Stimulated activated effector memory CD8-positive, alpha-beta T cell treated with anti-CD3 and anti-CD28 coated beads, Interleukin-12 subunit alpha, Interleukin-12 subunit beta, amount 100 ng/mL, for 72 hours (primary cell): ENCODE measurements at regions not wholly inside any gene's neighbourhood (a gene's known extent, or its start where the extent isn't known, plus 50 kb on each side); places are given as distances from the start of the nearest gene placed in this dataset.

Experiments used
- ATAC-seq: fragments of 150-1000 bp; cut with Tn5 transposase; 2 replicates; pipeline ENCODE4 v1.10.0; 2021
- DNase-seq, 2 donors: peaks; one replicate each; pipeline ENCODE4 v3.0.0; 2021 to 2022; ENCODE audit warnings: low spot score in 2 of 2
- H3K27ac Mint-ChIP-seq: one replicate; pipeline ENCODE4 v1.8.0; 2022; ENCODE audit warnings: mild to moderate bottlenecking, mixed read lengths
- H3K36me3 Mint-ChIP-seq: one replicate; pipeline ENCODE4 v1.8.0; 2022; ENCODE audit warnings: mild to moderate bottlenecking, mixed read lengths
- H3K4me1 Mint-ChIP-seq: one replicate; pipeline ENCODE4 v1.8.0; 2022; ENCODE audit warnings: mixed read lengths
- H3K4me3 Mint-ChIP-seq: one replicate; pipeline ENCODE4 v1.8.0; 2022; ENCODE audit warnings: mild to moderate bottlenecking, mixed read lengths
- H3K9me3 Mint-ChIP-seq: one replicate; pipeline ENCODE4 v1.8.0; 2022; ENCODE audit warnings: mixed read lengths

- Mint-ChIP-seq H3K4me1 (no peaks in the 10 kb centered on the region), H3K4me3 (no peak overlapping the region), H3K27ac (no peak overlapping the region), H3K36me3 (no peaks in the 10 kb centered on the region), H3K9me3 (no peaks in the 10 kb centered on the region)
- ATAC-seq: no peak
- no peak for DNase-seq
Observed at GRCh38 chr4:138945401-138945800, 70.2 kb upstream of the NOCT start.

DNA sequence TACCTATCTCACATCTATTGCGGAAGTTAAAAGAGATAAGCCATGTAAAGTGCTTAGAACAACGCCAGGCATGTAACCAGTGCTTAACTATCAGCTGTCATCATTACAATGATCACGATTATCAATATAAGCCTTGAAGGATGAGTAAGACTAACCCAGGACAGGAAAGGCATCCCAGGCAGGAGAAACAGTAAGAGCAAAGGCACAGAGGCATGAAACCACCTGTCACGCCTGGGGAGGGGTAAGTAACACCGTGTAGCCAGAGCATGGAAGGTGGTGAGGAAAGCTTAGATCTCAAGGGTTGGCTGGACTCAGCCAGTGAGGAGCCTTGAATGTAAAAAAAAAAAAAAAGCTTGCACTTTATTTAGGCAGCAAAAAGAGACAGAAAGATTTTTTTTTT is 71.7 kb upstream of the NOCT start:
- no peaks in the 10 kb centered on the region for H3K4me1 Mint-ChIP-seq
- no peak overlapping the region for H3K4me3 Mint-ChIP-seq
- no peaks in the 10 kb centered on the region for H3K9me3 Mint-ChIP-seq
- ATAC-seq (no peak), DNase-seq (no peak)
- H3K27ac Mint-ChIP-seq: no peak overlapping the region
- no peaks in the 10 kb centered on the region for H3K36me3 Mint-ChIP-seq

DNA sequence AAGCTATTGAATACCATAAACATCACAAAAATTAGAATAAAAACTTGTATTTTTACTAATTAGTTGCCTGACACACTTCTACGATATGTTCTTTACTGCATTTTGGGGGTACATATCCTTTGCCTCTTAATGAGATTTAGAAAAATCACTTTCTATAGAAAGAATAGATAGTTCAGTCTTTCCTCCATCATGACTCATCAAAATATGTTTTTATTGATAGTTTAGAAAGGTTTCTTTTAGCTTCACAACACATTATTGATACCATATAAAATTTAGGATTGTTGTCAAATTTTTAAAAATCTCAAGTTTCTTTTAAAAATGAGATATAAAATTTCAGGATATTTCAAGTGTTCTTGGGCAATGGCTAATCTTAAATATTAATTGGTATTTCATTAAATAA is 74.5 kb upstream of the NOCT start:
- H3K27ac Mint-ChIP-seq: no peak overlapping the region
- H3K36me3 Mint-ChIP-seq: no peaks in the 10 kb centered on the region
- no peaks in the 10 kb centered on the region for H3K9me3 Mint-ChIP-seq
- no peak for ATAC-seq
- no peaks in the 10 kb centered on the region for H3K4me1 Mint-ChIP-seq
- no peak for DNase-seq
- no peak overlapping the region for H3K4me3 Mint-ChIP-seq

GRCh38 chr4:138939960-138940359 is 75.6 kb upstream of the NOCT start:
- no peaks in the 10 kb centered on the region for H3K4me1 Mint-ChIP-seq
- H3K4me3 Mint-ChIP-seq: no peak overlapping the region
- H3K27ac Mint-ChIP-seq: no peak overlapping the region
- ATAC-seq: no peak
- no peaks in the 10 kb centered on the region for H3K9me3 Mint-ChIP-seq
- no peak for DNase-seq
- no peaks in the 10 kb centered on the region for H3K36me3 Mint-ChIP-seq

DNA sequence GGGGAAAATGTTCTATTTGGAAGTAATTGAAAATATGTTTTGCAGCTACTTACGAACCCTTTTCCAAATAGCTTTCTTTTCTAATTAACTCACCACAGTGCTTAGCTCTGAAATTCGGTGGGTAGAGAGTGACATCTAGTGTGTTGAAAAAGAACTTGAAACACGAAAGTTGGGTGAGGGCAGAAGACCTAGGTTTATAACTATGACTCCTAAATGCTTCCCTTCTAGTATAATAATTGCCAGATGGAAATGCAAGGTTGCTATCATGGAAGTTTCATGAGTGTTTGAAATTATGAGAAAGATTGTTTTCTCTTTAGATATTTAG is 77.3 kb upstream of the NOCT start:
- DNase-seq: no peak
- Mint-ChIP-seq H3K4me3 (no peak overlapping the region), H3K9me3 (no peaks in the 10 kb centered on the region)

DNA sequence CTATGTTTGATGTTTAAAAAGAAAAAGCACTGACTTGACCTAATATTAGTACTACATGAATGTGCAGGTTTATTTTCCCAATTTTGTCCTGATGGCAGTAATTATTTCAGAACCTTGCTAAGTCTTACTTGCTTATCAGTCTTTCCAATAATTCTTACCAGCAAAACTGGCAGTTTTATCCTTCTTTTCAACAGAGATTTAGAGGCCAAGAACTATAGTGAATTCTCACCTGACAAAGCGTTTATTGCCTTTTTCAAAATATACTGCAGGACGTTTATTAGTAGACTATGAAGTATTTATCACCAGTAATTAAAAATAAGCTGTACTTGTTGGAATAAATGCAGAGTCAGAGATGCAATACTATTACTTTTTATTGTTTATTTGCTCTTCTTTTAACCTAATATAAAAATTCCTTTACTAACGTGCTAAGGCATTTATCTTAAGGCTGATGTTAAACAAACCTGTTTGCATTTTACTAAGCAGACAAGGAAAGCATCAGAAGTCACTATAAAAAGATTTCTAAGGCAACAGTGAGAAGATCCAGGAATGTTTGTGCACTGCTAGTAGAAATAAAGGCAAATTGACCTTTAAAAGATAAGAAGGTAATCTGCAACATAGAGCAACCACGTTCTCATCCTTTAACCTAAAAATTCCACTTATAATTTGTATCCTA is 80.3 kb upstream of the NOCT start:
- H3K9me3 Mint-ChIP-seq: no peaks in the 10 kb centered on the region
- ATAC-seq: no peak
- no peaks in the 10 kb centered on the region for H3K4me1 Mint-ChIP-seq
- H3K36me3 Mint-ChIP-seq: no peaks in the 10 kb centered on the region
- H3K27ac Mint-ChIP-seq: no peak overlapping the region
- H3K4me3 Mint-ChIP-seq: no peak overlapping the region
- DNase-seq: no peak

More for the DNA sequence above, 77.3 kb upstream of the NOCT start:
- H3K36me3 Mint-ChIP-seq: no peaks in the 10 kb centered on the region
- ATAC-seq: no peak
- no peaks in the 10 kb centered on the region for H3K4me1 Mint-ChIP-seq
- no peak overlapping the region for H3K27ac Mint-ChIP-seq

- DNase-seq: no peak
- Mint-ChIP-seq H3K36me3 (no peaks in the 10 kb centered on the region), H3K9me3 (no peaks in the 10 kb centered on the region), H3K27ac (no peak overlapping the region), H3K4me3 (no peak overlapping the region), H3K4me1 (no peaks in the 10 kb centered on the region)
- ATAC-seq: no peak
Observed at GRCh38 chr4:138927072-138927471, 88.5 kb upstream of the NOCT start.

DNA sequence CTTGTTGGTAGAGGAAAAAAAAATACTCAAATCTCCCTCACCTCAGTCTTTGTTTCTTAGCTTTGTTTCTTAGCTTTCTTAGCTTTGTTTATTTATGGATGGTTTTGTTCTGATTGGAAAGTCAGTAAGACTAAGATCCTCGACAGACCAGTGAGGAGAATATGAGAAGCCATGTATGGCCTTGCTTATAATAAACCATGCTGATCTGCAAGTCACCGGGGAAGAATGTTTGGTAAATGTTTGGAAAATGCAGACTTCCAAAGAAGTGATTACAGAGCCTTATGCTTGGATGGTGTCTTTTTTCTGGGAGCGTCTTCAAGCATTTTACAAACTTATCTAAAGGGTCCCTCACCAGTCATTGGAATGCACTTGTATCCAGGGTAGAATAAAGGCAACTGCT is 90.1 kb upstream of the NOCT start:
- no peaks in the 10 kb centered on the region for H3K36me3 Mint-ChIP-seq
- H3K4me1 Mint-ChIP-seq: no peaks in the 10 kb centered on the region
- DNase-seq: no peak
- H3K4me3 Mint-ChIP-seq: no peak overlapping the region
- no peaks in the 10 kb centered on the region for H3K9me3 Mint-ChIP-seq
- no peak for ATAC-seq
- H3K27ac Mint-ChIP-seq: no peak overlapping the region

DNA sequence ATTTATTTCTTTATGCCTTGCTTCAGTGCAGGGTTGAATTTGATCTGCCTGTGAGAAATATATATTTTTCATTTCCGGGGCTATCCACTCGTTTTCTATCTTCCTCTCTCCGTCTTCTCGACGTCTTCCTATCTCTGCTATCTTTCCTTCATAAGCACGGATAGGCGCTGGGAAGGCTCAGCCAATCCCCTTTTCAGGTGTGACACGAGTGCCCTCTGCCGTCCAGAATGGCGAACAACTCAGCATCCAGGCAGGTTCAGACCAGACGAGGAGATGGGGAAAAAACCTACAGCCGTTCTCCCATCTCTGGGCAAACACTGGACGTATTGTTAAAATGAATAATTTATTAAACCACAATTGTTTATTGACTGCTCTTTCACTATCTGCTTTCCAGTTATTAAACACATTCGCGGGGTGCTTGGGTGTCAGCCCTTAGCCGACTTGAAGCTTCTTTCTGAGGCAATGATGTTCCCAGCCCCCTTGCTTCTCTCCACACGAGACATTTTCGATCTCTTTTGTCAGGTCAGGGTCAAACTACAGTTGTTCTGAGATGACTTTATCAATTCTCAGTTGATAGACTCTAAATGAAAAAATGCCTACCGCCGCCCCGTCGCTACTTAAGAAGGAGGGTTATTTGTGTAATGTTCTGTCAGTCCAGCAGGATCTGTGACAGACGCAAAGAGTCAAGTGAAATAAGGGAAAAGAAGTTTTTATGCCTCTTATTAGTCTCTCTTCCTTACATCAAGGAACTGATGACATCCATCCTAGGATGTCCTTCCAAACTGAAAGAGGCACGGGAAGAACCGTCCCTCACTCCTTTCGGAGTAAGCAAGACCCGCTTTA is 96.3 kb upstream of the NOCT start:
- DNase-seq: peak; percentile 40 to 62
- Mint-ChIP-seq H3K4me1 (peaks cover 6% of the 10 kb centered on the region), H3K9me3 (no peaks in the 10 kb centered on the region), H3K36me3 (no peaks in the 10 kb centered on the region), H3K4me3 (no peak overlapping the region), H3K27ac (no peak overlapping the region)
- peak; percentile 47 for ATAC-seq

GRCh38 chr4:138918169-138918869 is 97.3 kb upstream of the NOCT start:
- Mint-ChIP-seq H3K27ac (no peak overlapping the region), H3K4me3 (no peak overlapping the region), H3K4me1 (peaks cover 6% of the 10 kb centered on the region), H3K9me3 (no peaks in the 10 kb centered on the region), H3K36me3 (no peaks in the 10 kb centered on the region)
- no peak for DNase-seq
- no peak for ATAC-seq

GRCh38 chr4:138916763-138917162 is 98.8 kb upstream of the NOCT start:
- DNase-seq: no peak

GRCh38 chr4:138915756-138916155 is 99.8 kb upstream of the NOCT start:
- no peak overlapping the region for H3K4me3 Mint-ChIP-seq
- peaks cover 6% of the 10 kb centered on the region for H3K4me1 Mint-ChIP-seq
- H3K9me3 Mint-ChIP-seq: no peaks in the 10 kb centered on the region
- ATAC-seq: no peak
- no peak overlapping the region for H3K27ac Mint-ChIP-seq
- H3K36me3 Mint-ChIP-seq: no peaks in the 10 kb centered on the region
- DNase-seq: no peak

More at GRCh38 chr4:138916763-138917162, 98.8 kb upstream of the NOCT start:
- Mint-ChIP-seq H3K4me3 (no peak overlapping the region), H3K27ac (no peak overlapping the region), H3K9me3 (no peaks in the 10 kb centered on the region), H3K4me1 (peaks cover 6% of the 10 kb centered on the region), H3K36me3 (no peaks in the 10 kb centered on the region)
- no peak for ATAC-seq

DNA sequence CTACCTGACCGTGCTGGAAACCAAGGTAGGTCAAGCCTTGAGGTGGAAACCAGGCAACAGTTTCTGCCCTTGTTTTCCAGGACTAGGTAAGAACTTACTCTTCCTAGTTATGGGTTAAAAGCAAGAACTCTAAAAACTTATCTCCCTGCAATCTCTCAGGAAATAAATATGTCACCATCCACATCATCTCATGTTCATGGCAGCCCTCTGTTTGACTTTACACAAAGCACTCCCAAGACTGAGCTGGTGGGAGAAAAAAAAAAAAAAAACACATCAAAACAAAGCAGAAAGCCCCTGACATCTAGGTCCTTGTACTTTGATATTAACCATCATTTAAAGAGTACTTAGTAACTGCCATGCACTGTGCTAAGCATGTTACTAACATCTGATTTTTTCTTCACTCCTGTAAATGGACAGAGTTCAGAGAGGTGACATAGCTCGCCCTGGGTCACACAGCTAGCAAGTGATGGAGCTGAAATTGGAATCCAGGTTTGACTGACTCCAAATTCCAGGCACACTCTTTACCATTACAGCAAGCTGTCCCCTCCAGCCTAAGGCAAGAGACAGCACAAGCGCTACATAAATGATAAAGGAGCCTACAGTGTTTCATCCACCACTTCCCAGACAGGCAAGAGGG is 102.8 kb upstream of the NOCT start:
- Mint-ChIP-seq H3K27ac (no peak overlapping the region), H3K36me3 (no peaks in the 10 kb centered on the region), H3K4me1 (no peaks in the 10 kb centered on the region), H3K4me3 (no peak overlapping the region), H3K9me3 (no peaks in the 10 kb centered on the region)
- DNase-seq: no peak
- no peak for ATAC-seq

DNA sequence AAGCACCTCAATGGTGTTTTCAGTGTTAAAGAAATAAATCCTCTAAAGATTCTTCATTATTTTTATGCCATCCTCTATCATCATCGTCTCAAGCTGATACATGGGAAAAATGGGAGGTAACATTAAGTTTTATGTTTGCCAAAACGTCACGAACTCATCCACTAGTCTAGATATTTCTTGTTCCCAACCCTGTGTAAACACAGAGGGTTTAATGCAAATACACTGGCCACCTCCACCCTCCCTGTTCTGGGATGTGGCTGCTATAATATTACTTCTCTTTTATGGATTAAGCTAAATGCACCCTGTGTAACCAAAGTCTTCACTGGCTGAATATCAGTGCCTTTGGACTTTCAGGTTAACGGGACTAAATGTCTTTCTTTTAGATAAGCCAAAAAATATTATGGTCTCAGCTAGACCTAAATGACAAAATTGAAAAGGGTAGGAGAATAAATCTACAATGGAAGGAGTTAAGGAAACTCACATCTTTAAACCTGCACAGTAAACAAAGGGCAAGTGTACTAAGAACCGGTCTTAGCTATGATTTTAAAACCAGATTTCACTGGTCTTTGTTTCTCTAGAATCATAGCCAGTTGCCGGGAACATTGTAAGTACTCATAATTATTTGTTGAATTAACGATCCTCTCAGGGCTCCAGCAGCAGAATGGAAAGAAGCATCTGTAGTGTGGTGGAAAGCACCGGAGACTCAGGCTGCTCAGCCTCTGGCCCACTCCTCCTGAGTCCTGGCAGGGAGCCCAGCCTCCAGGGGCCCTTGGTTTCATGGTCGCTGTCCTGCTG is 103.5 kb upstream of the NOCT start:
- DNase-seq: no peak
- ATAC-seq: no peak

GRCh38 chr4:138910914-138911336 is 104.7 kb upstream of the NOCT start:
- Mint-ChIP-seq H3K27ac (no peak overlapping the region), H3K4me3 (no peak overlapping the region), H3K9me3 (no peaks in the 10 kb centered on the region), H3K36me3 (no peaks in the 10 kb centered on the region), H3K4me1 (no peaks in the 10 kb centered on the region)
- DNase-seq (no peak), ATAC-seq (no peak)

More for the DNA sequence above, 103.5 kb upstream of the NOCT start:
- Mint-ChIP-seq H3K36me3 (no peaks in the 10 kb centered on the region), H3K27ac (no peak overlapping the region), H3K4me3 (no peak overlapping the region), H3K4me1 (no peaks in the 10 kb centered on the region), H3K9me3 (no peaks in the 10 kb centered on the region)
